ENCODE measurements at regions not wholly inside any gene's neighbourhood (a gene's known extent, or its start where the extent isn't known, plus 50 kb on each side); places are given as distances from the start of the nearest gene placed in this dataset.
"Not testable (repeated sequence)": the region's sequence is repeated elsewhere in the genome, so short reads cannot be mapped to it uniquely, and the experiment has no call there.

DNA sequence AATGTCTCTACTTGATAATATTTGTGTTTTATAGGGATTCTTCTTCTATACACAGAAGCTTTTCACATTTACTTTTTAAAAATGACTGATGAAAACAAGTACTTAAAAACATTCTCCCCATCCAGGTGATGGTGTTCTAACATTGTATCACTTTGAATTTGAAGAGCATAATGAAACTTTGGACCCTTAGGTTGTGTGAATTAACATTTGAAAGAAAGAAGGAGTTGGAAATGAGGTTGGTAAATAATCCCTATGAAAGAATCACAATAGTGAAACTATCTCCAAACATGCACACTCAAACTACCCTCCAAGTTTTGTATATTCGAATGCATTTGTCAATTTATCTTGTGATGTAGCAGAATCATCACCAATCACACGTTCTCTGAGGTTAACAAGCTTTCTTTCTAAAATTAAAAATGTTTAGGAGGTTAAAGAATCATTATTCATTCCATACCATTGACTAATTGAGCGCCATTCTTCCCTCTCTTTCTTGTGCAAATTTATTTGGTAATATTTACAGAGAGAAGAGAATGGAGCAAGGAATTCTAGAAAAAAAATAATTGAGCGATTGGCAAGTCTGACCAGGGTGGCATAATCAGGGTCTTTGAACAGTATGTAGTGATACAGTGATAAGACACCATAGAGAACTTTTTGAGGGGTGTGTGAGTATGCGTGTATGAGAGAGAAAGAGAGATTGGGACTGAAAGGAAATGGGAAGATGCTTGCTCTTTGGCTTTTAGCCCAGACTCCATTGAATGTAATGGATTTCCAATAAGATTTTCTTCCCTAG is 260.0 kb upstream of the NRXN1 start:
- H3K4me3 ChIP-seq (ENCODE audit: control insufficient read depth, low read depth, low read length) = no peak overlapping the region
- DNase-seq (ENCODE audit: low read depth) = no peak
- TF ChIP-seq, protein P1, sequence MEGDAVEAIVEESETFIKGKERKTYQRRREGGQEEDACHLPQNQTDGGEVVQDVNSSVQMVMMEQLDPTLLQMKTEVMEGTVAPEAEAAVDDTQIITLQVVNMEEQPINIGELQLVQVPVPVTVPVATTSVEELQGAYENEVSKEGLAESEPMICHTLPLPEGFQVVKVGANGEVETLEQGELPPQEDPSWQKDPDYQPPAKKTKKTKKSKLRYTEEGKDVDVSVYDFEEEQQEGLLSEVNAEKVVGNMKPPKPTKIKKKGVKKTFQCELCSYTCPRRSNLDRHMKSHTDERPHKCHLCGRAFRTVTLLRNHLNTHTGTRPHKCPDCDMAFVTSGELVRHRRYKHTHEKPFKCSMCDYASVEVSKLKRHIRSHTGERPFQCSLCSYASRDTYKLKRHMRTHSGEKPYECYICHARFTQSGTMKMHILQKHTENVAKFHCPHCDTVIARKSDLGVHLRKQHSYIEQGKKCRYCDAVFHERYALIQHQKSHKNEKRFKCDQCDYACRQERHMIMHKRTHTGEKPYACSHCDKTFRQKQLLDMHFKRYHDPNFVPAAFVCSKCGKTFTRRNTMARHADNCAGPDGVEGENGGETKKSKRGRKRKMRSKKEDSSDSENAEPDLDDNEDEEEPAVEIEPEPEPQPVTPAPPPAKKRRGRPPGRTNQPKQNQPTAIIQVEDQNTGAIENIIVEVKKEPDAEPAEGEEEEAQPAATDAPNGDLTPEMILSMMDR (conservative IDR thresholded peaks at IDR 0.05; ENCODE audit: control insufficient read depth, insufficient read depth, low read depth, low read length) = no peak

DNA sequence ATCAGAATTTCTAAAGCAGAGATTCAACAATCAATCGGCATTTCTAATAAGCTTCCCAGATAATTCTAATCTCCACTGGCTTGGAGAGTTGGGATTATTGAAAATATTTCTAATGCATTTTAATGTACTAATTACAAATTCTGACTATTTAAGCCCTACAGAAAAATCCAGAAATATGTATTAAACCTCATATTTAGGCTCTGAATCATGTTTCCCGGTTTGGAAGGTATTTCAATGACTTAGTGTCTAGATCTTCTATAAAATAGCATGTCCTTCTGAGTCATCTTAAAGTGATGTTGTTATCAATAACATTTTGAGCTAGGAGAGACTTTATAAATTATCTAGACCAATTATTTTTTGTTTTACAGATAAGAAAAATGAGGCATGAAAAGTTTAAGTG is 258.8 kb upstream of the NRXN1 start:
- no peak for DNase-seq (ENCODE audit: low read depth)
- TF ChIP-seq, protein P1 (conservative IDR thresholded peaks at IDR 0.05; ENCODE audit: control insufficient read depth, insufficient read depth, low read depth, low read length) = no peak

DNA sequence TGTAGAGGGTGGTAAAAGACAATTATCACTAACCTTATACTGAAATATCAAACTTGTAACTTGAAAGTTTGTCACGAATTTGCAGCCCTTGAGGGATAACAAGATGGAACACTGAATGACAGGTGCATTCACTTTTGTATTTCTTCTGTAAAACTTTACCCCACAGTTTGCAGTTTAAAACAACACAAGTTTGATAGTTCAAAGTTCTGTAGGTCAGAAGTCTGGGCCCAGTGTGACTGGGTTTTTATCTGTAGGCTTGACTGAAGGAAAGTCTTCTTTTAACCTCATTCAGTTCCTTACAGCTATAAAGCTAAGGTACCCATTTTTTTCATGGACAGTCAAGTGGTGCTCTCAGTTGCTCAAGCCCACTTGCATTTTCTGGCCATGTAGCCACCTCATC is 257.1 kb upstream of the NRXN1 start:
- DNase-seq (ENCODE audit: low read depth) = no peak
- no peak overlapping the region for H3K4me3 ChIP-seq (ENCODE audit: control insufficient read depth, low read depth, low read length)
- TF ChIP-seq, protein P1 (conservative IDR thresholded peaks at IDR 0.05; ENCODE audit: control insufficient read depth, insufficient read depth, low read depth, low read length) = no peak

More for the DNA sequence above, 258.8 kb upstream of the NRXN1 start:
- no peak overlapping the region for H3K4me3 ChIP-seq (ENCODE audit: control insufficient read depth, low read depth, low read length)

DNA sequence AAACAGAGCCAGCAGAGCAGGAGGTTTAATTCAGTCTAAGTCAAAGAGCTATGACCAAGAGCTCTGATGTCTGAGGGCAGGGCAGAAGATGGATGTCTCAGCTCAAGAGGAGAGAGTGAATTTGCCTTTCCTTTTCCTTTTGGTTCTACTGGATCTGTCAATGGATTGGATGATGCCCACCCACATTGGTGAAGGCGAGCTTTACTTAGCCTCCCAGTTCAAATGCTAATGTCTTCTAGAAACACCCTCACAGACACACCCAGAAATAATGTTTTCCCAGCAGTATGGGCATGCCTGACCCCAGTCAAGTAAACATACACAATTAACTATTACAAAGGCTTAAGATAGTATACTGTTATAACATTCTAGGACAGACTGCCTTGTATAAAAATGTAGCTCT is 236.3 kb upstream of the NRXN1 start:
- no peak overlapping the region for H3K4me3 ChIP-seq (ENCODE audit: control insufficient read depth, low read depth, low read length)
- no peak for DNase-seq (ENCODE audit: low read depth)
- TF ChIP-seq, protein P1 (conservative IDR thresholded peaks at IDR 0.05; ENCODE audit: control insufficient read depth, insufficient read depth, low read depth, low read length) = no peak

DNA sequence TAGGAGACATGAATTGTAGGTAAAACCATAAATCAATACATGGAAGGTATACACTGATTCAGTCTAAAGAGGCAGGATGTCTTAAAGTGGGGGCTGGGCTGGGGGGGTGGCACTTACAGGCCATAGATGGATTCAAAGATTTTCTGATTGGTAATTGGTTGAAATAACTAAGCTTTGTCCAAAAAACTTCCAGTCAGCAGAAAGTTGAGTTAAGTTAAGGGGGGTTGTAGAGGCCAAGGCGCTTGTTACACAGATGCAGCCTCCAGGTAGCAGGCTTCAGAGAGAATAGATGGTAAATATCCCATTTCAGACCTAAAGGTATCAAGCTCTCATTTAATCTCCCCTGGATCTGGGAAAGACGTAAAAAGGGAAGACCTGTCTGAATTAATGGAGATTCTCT is 233.6 kb upstream of the NRXN1 start:
- H3K4me3 ChIP-seq (ENCODE audit: control insufficient read depth, low read depth, low read length) = no peak overlapping the region

DNA sequence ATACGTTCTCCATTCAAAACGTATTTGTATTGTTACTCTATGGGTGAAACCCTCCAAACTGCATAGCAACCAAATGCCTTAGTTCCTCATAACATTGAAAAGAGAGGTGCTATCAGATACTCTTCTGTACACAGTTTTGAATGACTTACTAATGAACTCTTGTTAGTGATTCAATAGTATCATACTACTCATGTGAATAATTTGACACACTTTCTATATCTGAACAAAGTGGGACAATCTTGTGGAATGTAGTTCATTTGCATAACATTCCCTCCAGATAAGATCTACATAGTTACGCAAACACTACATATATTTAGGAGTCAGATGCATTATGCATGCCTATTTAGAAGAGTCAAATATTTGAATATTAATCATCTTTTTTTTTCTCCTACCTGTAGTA is 232.0 kb upstream of the NRXN1 start:
- TF ChIP-seq, protein P1 (conservative IDR thresholded peaks at IDR 0.05; ENCODE audit: control insufficient read depth, insufficient read depth, low read depth, low read length) = no peak
- H3K4me3 ChIP-seq (ENCODE audit: control insufficient read depth, low read depth, low read length) = no peak overlapping the region
- no peak for DNase-seq (ENCODE audit: low read depth)

More for the DNA sequence above, 233.6 kb upstream of the NRXN1 start:
- TF ChIP-seq, protein P1 (conservative IDR thresholded peaks at IDR 0.05; ENCODE audit: control insufficient read depth, insufficient read depth, low read depth, low read length) = no peak
- DNase-seq (ENCODE audit: low read depth) = no peak

DNA sequence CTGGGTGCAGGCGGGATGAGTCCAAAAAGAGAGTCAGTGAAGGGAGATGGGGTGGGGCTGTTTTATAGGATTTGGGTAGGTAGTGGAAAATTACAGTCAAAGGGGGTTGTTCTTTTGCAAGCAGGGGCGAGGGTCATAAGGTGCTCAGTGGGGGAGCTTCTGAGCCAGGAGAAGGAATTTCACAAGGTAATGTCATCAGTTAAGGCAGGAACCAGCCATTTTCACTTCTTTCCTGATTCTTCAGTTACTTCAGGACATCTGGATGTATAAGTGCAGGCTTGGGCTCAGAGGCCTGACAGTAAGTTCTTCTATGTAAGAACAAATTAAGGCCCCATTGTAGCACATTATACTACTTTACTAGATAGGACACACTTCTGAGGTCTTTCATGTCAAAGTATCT is 231.2 kb upstream of the NRXN1 start:
- DNase-seq (ENCODE audit: low read depth); H3K4me3 ChIP-seq (ENCODE audit: control insufficient read depth, low read depth, low read length): not testable (repeated sequence)
